ENCODE measurements at regions not wholly inside any gene's neighbourhood (a gene's known extent, or its start where the extent isn't known, plus 50 kb on each side); places are given as distances from the start of the nearest gene placed in this dataset.

DNA sequence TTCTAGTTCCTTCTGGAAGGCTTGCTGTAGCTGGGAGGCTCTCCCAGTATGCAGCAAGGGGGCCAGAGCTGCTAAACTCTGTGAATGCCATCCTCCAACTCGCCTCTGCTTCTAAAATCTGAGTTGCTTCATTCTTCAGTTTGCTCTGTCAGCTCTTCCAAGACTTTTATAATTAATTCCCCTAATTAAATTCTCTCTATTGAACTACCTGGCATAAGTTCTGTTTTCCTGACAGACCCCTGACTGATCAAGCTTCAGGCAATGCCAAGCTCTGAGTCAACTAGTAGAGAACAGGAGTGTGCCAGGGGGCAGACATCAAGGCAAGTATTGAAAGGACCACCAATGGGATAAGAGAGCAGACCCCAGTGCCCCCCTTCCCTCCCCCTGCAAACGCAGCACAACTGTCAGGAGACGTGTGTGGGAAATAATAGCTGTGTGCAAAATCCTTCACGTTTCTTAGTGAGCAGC is 109.3 kb upstream of the TAB2 start:
- H3K4me3 ChIP-seq: no peak overlapping the region
- no peak overlapping the region for H3K27ac ChIP-seq
- H3K27me3 ChIP-seq (replicated peaks; ENCODE audit: insufficient read depth): no peaks in the 10 kb centered on the region
- TF ChIP-seq POLR2AphosphoS5 (IDR thresholded peaks at IDR 0.05) (no peak), POLR2A (IDR thresholded peaks at IDR 0.05) (no peak)
- TF ChIP-seq, protein P1, sequence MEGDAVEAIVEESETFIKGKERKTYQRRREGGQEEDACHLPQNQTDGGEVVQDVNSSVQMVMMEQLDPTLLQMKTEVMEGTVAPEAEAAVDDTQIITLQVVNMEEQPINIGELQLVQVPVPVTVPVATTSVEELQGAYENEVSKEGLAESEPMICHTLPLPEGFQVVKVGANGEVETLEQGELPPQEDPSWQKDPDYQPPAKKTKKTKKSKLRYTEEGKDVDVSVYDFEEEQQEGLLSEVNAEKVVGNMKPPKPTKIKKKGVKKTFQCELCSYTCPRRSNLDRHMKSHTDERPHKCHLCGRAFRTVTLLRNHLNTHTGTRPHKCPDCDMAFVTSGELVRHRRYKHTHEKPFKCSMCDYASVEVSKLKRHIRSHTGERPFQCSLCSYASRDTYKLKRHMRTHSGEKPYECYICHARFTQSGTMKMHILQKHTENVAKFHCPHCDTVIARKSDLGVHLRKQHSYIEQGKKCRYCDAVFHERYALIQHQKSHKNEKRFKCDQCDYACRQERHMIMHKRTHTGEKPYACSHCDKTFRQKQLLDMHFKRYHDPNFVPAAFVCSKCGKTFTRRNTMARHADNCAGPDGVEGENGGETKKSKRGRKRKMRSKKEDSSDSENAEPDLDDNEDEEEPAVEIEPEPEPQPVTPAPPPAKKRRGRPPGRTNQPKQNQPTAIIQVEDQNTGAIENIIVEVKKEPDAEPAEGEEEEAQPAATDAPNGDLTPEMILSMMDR (IDR thresholded peaks at IDR 0.05): no peak
- DNase-seq (ENCODE audit: low spot score): no peak
- H3K4me1 ChIP-seq (replicated peaks): no peaks in the 10 kb centered on the region
- H3K36me3 ChIP-seq: no peaks in the 10 kb centered on the region
- intact Hi-C loops (cut with DNase I): no loop called here
- no peaks in the 10 kb centered on the region for H3K9me3 ChIP-seq
- 40% methylated on average over 4 of the region's 4 CpGs for WGBS

DNA sequence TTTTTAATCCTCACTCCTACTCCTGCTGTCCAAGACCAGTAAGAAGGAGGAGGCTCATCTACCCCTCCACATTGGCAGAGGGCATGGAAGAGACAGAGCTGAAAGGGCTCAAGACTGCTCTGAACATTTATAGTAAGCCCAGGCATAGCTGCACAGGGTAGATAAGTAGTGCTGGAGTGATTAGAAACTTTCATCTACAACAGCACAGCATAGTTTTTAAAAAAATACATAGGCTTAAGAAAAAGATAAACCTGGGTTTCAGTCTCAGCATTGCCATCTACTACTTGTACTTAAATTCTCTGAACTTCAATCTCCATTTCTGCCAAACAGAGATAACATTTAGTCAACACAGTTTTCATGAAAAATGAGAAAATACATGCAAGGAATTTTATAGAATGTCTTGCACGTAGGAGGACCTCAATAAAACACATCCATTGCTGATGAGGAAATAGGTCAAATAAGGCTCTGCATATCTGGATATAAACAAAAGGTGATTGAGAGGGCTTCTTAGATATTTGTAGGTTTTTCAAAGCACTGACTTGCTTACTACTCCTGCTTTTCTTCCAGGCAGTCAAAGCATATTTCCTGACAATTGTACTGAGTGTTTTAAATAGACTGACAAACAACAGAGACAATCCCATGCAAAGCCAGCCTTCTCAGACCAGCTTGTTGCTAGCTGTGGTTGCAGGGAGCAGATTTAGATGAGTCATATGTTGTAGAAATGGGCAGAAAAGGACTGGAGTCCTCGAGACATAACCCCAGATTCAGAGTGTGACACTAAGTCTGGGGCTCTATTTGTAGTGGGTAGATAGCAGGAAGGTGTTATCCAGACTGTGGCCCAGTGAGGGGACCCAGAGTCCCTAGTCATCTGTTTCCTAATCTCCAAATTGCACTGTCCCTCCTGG is 107.4 kb upstream of the TAB2 start:
- Histone ChIP-seq H3K27ac (no peak overlapping the region), H3K36me3 (no peaks in the 10 kb centered on the region), H3K4me3 (no peak overlapping the region), H3K27me3 (replicated peaks; ENCODE audit: insufficient read depth) (no peaks in the 10 kb centered on the region), H3K4me1 (replicated peaks) (no peaks in the 10 kb centered on the region), H3K9me3 (no peaks in the 10 kb centered on the region)
- intact Hi-C loops (cut with DNase I): no loop called here
- TF ChIP-seq, protein P1 (IDR thresholded peaks at IDR 0.05): no peak
- TF ChIP-seq POLR2AphosphoS5 (IDR thresholded peaks at IDR 0.05): no peak
- whole genome bisulfite sequencing: 68% methylated on average over 2 of the region's 2 CpGs
- no peak for DNase-seq (ENCODE audit: low spot score)

DNA sequence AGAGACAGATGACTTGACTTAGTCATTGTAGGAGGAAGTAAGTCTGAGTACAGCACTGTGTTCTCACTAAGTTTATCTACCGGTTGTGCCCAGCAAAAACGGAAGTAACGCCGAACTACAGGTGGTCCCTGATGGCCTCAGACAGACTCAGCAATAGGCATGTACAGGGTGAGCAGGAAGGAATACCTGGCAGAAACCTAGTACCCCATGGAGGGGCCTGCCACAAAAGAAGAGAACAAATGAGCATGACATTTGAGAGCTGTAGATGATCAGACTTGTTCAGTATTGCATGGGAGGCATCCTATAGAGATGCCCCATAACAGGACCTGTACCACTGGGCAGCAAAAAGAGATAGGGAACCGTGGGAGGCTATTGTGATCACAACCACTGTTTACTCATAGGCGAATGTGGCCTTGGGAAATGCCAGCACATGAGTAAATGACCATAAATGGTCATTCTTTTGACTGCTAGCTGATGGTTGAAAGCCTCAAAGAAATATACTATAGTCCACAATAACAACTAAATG is 106.4 kb upstream of the TAB2 start:
- Histone ChIP-seq H3K36me3 (no peaks in the 10 kb centered on the region), H3K27me3 (replicated peaks; ENCODE audit: insufficient read depth) (no peaks in the 10 kb centered on the region), H3K27ac (no peak overlapping the region), H3K9me3 (no peaks in the 10 kb centered on the region), H3K4me1 (replicated peaks) (no peaks in the 10 kb centered on the region), H3K4me3 (no peak overlapping the region)
- no peak for DNase-seq (ENCODE audit: low spot score)
- WGBS: 88% methylated on average over 6 of the region's 6 CpGs
- TF ChIP-seq POLR2A (IDR thresholded peaks at IDR 0.05) (no peak), POLR2AphosphoS5 (IDR thresholded peaks at IDR 0.05) (no peak)
- TF ChIP-seq, protein P1 (IDR thresholded peaks at IDR 0.05): no peak
- intact Hi-C loops (cut with DNase I): no loop called here

DNA sequence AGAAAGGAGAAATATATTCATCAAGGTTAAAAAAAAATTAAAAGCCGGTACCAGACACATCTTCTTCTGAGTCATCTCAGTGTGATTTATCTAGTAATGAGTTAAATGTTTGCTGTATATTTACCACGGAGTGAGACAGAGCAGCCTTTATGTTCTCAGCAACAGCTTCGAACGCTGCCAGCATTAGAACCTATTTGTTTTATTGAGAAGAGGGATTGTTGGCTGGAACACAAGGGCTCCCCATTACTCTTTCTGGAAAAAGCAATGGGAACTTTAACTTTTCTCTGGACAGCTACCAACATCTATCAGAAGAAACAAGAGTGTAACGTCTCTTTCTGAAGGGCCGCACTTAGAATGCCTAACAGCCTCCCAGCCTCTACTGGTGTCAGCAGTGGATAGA is 105.3 kb upstream of the TAB2 start:
- H3K27me3 ChIP-seq (replicated peaks; ENCODE audit: insufficient read depth): no peaks in the 10 kb centered on the region
- H3K4me1 ChIP-seq (replicated peaks): no peaks in the 10 kb centered on the region
- 44% methylated on average over 6 of the region's 6 CpGs for WGBS
- DNase-seq (ENCODE audit: low spot score): no peak
- TF ChIP-seq, protein P1 (IDR thresholded peaks at IDR 0.05): no peak
- TF ChIP-seq POLR2AphosphoS5 (IDR thresholded peaks at IDR 0.05) (no peak), POLR2A (IDR thresholded peaks at IDR 0.05) (no peak)
- no peak overlapping the region for H3K4me3 ChIP-seq
- no peaks in the 10 kb centered on the region for H3K9me3 ChIP-seq
- intact Hi-C loops (cut with DNase I): no loop called here
- H3K36me3 ChIP-seq: no peaks in the 10 kb centered on the region
- no peak overlapping the region for H3K27ac ChIP-seq
